GM23338 (cell line): ENCODE measurements at regions not wholly inside any gene's neighbourhood (a gene's known extent, or its start where the extent isn't known, plus 50 kb on each side); places are given as distances from the start of the nearest gene placed in this dataset.

Experiments
- ATAC-seq: fragments of 200-7000 bp; cut with Tn5 transposase; 3 replicates; pipeline ENCODE4 v1.9.1; 2020
- DNase-seq: peaks from one replicate; pipeline ENCODE4 v3.0.0-alpha.2; 2015; ENCODE audit warnings: low spot score
- H2AFZ ChIP-seq: fragments of 200-600 bp; sonication (generic); 2 replicates; pipeline ENCODE4 v1.8.0; 2016; ENCODE audit warnings: antibody characterized with exemption, mild to moderate bottlenecking, moderate library complexity
- H3F3A ChIP-seq: fragments of 200-600 bp; sonication (generic); replicated peaks from 2 replicates; pipeline ENCODE4 v1.8.0; 2017; ENCODE audit warnings: antibody characterized with exemption, mixed run types, low read depth
- H3K27ac ChIP-seq: fragments of 200-600 bp; sonication (generic); 2 replicates; pipeline ENCODE4 v1.6.1; 2016; ENCODE audit warnings: low read depth
- H3K27me3 ChIP-seq: fragments of 200-600 bp; sonication (generic); 2 replicates; pipeline ENCODE4 v1.8.0; 2016; ENCODE audit warnings: mild to moderate bottlenecking, mixed run types, moderate library complexity; ENCODE audit not compliant: insufficient read depth
- H3K36me3 ChIP-seq: fragments of 200-600 bp; sonication (generic); 2 replicates; pipeline ENCODE4 v1.8.0; 2016; ENCODE audit warnings: mild to moderate bottlenecking; ENCODE audit not compliant: insufficient read depth
- H3K4me1 ChIP-seq: fragments of 200-600 bp; sonication (generic); 2 replicates; pipeline ENCODE4 v1.8.0; 2016; ENCODE audit warnings: mild to moderate bottlenecking, moderate library complexity; ENCODE audit not compliant: insufficient read depth
- H3K4me2 ChIP-seq: fragments of 200-600 bp; sonication (generic); 2 replicates; pipeline ENCODE4 v1.7.1; 2017; ENCODE audit warnings: mixed run types
- H3K4me3 ChIP-seq: fragments of 200-600 bp; sonication (generic); 2 replicates; pipeline ENCODE4 v1.6.1; 2016; ENCODE audit warnings: mixed run types
- H3K79me2 ChIP-seq: fragments of 200-600 bp; sonication (generic); replicated peaks from 2 replicates; pipeline ENCODE4 v1.8.0; 2017; ENCODE audit warnings: mild to moderate bottlenecking; ENCODE audit not compliant: insufficient read depth
- H3K9me2 ChIP-seq: fragments of 200-600 bp; sonication (generic); 2 replicates; pipeline ENCODE4 v1.8.0; 2017; ENCODE audit not compliant: insufficient read depth
- H4K20me1 ChIP-seq: fragments of 200-600 bp; sonication (generic); replicated peaks from 2 replicates; pipeline ENCODE4 v1.8.0; 2017; ENCODE audit warnings: mild to moderate bottlenecking; ENCODE audit not compliant: insufficient read depth
- H3K27ac Mint-ChIP-seq: 2 replicates; pipeline ENCODE4 v1.8.0; 2020; ENCODE audit warnings: inconsistent platforms, mild to moderate bottlenecking, moderate library complexity, mixed read lengths
- H3K27me3 Mint-ChIP-seq: 3 replicates; pipeline ENCODE4 v1.8.0; 2022; ENCODE audit warnings: low read depth, mild to moderate bottlenecking, moderate library complexity, mixed read lengths, inconsistent platforms; ENCODE audit not compliant: insufficient read depth, poor library complexity
- H3K36me3 Mint-ChIP-seq: 3 replicates; pipeline ENCODE4 v1.8.0; 2021; ENCODE audit warnings: low read depth, mild to moderate bottlenecking, inconsistent platforms, moderate library complexity, mixed read lengths
- H3K4me1 Mint-ChIP-seq: 3 replicates; pipeline ENCODE4 v1.8.0; 2020; ENCODE audit warnings: mild to moderate bottlenecking, inconsistent platforms, mixed read lengths
- H3K4me3 Mint-ChIP-seq: 3 replicates; pipeline ENCODE4 v1.8.0; 2021; ENCODE audit warnings: moderate library complexity, mild to moderate bottlenecking, inconsistent platforms, mixed read lengths
- H3K9me3 Mint-ChIP-seq: 3 replicates; pipeline ENCODE4 v1.8.0; 2020; ENCODE audit warnings: moderate library complexity, mild to moderate bottlenecking, inconsistent platforms, mixed read lengths
- CREB1 ChIP-seq: fragments of 250-450 bp; sonication (Bioruptor Pico); IDR thresholded peaks from 2 replicates; pipeline ENCODE4 v1.5.0; 2020; ENCODE audit warnings: low read depth, mild to moderate bottlenecking, moderate library complexity
- EZH2 ChIP-seq: fragments of 200-600 bp; sonication (generic); IDR thresholded peaks from one replicate; pipeline ENCODE4 v1.8.0; 2017; ENCODE audit warnings: antibody characterized with exemption, mild to moderate bottlenecking, low read depth; ENCODE audit not compliant: unreplicated experiment
- EZH2phosphoT487 ChIP-seq: fragments of 200-600 bp; sonication (generic); IDR thresholded peaks from one replicate; pipeline ENCODE4 v1.8.1; 2018; ENCODE audit warnings: antibody characterized with exemption; ENCODE audit not compliant: unreplicated experiment
- JUNB ChIP-seq: IDR thresholded peaks from one replicate; pipeline ENCODE4 v1.6.1; 2016; ENCODE audit warnings: antibody characterized with exemption; ENCODE audit not compliant: unreplicated experiment
- NANOG ChIP-seq: IDR thresholded peaks from 2 replicates; pipeline ENCODE4 v1.6.1; 2016; ENCODE audit warnings: antibody characterized with exemption, borderline replicate concordance
- POLR2AphosphoS5 ChIP-seq: IDR thresholded peaks from 2 replicates; pipeline ENCODE4 v1.6.1; 2016; ENCODE audit warnings: antibody characterized with exemption, low read depth
- STAT1 ChIP-seq: IDR thresholded peaks from one replicate; pipeline ENCODE4 v1.6.1; 2016; ENCODE audit warnings: antibody characterized with exemption; ENCODE audit not compliant: unreplicated experiment
- ZNF114 ChIP-seq: fragments of 250-450 bp; sonication (Bioruptor Pico); IDR thresholded peaks from 2 replicates; pipeline ENCODE4 v1.5.0; 2020; ENCODE audit warnings: mild to moderate bottlenecking, moderate library complexity
- ZNF331 ChIP-seq: fragments of 250-450 bp; sonication (Bioruptor Pico); IDR thresholded peaks from 2 replicates; pipeline ENCODE4 v1.5.0; 2020; ENCODE audit warnings: low read depth, mild to moderate bottlenecking, moderate library complexity
- TF ChIP-seq, protein P1 (sequence below): fragments of 250-450 bp; sonication (Bioruptor Pico); IDR thresholded peaks from 2 replicates; pipeline ENCODE4 v1.5.0; 2020; ENCODE audit warnings: mild to moderate bottlenecking, moderate library complexity
- TF ChIP-seq, protein P2 (sequence below), 2 experiments: fragments of 200-600 bp in 1 of 2; sonication (generic) in 1 of 2; conservative IDR thresholded peaks; 2 replicates each; pipeline versions ENCODE4 v1.5.1 to v1.6.1; 2016 to 2017; ENCODE audit warnings: antibody characterized with exemption in 2 of 2, low read depth in 2 of 2, mild to moderate bottlenecking in 2 of 2, moderate library complexity in 1 of 2
- TF ChIP-seq, protein P3 (sequence below): IDR thresholded peaks from 2 replicates; pipeline ENCODE4 v1.6.1; 2016; ENCODE audit warnings: antibody characterized with exemption
- TF ChIP-seq, protein P4 (sequence below): IDR thresholded peaks from one replicate; pipeline ENCODE4 v1.6.1; 2018; ENCODE audit warnings: antibody characterized with exemption; ENCODE audit not compliant: unreplicated experiment

DNA sequence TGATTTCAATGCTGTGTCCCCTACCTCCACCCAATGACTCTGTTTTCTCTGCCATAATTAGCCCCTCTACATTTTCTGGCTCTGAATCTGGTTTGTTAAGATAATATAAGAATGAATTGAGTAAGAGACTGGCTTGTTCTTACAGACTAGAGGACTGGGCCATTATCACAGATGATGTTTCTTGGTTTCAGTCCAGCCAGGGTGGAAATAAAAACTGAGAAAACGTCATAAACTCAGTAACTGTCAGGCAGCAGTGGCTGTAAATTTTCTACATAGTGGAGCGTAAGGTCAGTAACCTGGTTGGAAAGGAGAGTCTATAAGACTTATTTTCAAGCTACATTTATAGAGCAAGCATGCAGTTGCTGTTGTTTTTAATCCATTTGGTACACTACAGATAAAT lies 485.4 kb downstream of the HTR7 start:
- no peak for ATAC-seq
- Histone ChIP-seq H3K27ac (no peak overlapping the region), H3F3A (no peaks in the 10 kb centered on the region), H3K4me1 (no peaks in the 10 kb centered on the region), H3K9me2 (peaks cover 11% of the 10 kb centered on the region; the same call in 1 of the 2 replicates), H2AFZ (no peak overlapping the region), H3K27me3 (no peaks in the 10 kb centered on the region), H3K4me2 (no peak overlapping the region), H4K20me1 (no peaks in the 10 kb centered on the region), H3K4me3 (no peak overlapping the region), H3K79me2 (no peaks in the 10 kb centered on the region), H3K36me3 (no peaks in the 10 kb centered on the region)
- Mint-ChIP-seq H3K4me1 (no peaks in the 10 kb centered on the region), H3K9me3 (no peaks in the 10 kb centered on the region; the same call in 2 of the 3 replicates), H3K4me3 (no peak overlapping the region), H3K27me3 (no peaks in the 10 kb centered on the region), H3K27ac (no peak overlapping the region), H3K36me3 (no peaks in the 10 kb centered on the region; the same call in 1 of the 3 replicates)
- TF ChIP-seq EZH2phosphoT487, result no peak
- TF ChIP-seq ZNF331 (CRISPR knock-in tag), result no peak
- no peak for TF ChIP-seq EZH2
- no peak for TF ChIP-seq NANOG
- no peak for TF ChIP-seq POLR2AphosphoS5
- TF ChIP-seq, protein P1, sequence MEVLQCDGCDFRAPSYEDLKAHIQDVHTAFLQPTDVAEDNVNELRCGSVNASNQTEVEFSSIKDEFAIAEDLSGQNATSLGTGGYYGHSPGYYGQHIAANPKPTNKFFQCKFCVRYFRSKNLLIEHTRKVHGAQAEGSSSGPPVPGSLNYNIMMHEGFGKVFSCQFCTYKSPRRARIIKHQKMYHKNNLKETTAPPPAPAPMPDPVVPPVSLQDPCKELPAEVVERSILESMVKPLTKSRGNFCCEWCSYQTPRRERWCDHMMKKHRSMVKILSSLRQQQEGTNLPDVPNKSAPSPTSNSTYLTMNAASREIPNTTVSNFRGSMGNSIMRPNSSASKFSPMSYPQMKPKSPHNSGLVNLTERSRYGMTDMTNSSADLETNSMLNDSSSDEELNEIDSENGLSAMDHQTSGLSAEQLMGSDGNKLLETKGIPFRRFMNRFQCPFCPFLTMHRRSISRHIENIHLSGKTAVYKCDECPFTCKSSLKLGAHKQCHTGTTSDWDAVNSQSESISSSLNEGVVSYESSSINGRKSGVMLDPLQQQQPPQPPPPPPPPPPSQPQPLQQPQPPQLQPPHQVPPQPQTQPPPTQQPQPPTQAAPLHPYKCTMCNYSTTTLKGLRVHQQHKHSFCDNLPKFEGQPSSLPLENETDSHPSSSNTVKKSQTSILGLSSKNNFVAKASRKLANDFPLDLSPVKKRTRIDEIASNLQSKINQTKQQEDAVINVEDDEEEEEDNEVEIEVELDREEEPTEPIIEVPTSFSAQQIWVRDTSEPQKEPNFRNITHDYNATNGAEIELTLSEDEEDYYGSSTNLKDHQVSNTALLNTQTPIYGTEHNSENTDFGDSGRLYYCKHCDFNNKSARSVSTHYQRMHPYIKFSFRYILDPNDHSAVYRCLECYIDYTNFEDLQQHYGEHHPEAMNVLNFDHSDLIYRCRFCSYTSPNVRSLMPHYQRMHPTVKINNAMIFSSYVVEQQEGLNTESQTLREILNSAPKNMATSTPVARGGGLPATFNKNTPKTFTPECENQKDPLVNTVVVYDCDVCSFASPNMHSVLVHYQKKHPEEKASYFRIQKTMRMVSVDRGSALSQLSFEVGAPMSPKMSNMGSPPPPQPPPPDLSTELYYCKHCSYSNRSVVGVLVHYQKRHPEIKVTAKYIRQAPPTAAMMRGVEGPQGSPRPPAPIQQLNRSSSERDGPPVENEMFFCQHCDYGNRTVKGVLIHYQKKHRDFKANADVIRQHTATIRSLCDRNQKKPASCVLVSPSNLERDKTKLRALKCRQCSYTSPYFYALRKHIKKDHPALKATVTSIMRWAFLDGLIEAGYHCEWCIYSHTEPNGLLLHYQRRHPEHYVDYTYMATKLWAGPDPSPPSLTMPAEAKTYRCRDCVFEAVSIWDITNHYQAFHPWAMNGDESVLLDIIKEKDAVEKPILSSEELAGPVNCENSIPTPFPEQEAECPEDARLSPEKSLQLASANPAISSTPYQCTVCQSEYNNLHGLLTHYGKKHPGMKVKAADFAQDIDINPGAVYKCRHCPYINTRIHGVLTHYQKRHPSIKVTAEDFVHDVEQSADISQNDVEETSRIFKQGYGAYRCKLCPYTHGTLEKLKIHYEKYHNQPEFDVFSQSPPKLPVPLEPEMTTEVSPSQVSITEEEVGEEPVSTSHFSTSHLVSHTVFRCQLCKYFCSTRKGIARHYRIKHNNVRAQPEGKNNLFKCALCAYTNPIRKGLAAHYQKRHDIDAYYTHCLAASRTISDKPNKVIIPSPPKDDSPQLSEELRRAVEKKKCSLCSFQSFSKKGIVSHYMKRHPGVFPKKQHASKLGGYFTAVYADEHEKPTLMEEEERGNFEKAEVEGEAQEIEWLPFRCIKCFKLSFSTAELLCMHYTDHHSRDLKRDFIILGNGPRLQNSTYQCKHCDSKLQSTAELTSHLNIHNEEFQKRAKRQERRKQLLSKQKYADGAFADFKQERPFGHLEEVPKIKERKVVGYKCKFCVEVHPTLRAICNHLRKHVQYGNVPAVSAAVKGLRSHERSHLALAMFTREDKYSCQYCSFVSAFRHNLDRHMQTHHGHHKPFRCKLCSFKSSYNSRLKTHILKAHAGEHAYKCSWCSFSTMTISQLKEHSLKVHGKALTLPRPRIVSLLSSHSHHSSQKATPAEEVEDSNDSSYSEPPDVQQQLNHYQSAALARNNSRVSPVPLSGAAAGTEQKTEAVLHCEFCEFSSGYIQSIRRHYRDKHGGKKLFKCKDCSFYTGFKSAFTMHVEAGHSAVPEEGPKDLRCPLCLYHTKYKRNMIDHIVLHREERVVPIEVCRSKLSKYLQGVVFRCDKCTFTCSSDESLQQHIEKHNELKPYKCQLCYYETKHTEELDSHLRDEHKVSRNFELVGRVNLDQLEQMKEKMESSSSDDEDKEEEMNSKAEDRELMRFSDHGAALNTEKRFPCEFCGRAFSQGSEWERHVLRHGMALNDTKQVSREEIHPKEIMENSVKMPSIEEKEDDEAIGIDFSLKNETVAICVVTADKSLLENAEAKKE (CRISPR knock-in tag), result no peak
- TF ChIP-seq CREB1 (CRISPR knock-in tag), result no peak
- TF ChIP-seq STAT1, result no peak
- no peak for TF ChIP-seq ZNF114 (CRISPR knock-in tag)
- TF ChIP-seq, protein P2, sequence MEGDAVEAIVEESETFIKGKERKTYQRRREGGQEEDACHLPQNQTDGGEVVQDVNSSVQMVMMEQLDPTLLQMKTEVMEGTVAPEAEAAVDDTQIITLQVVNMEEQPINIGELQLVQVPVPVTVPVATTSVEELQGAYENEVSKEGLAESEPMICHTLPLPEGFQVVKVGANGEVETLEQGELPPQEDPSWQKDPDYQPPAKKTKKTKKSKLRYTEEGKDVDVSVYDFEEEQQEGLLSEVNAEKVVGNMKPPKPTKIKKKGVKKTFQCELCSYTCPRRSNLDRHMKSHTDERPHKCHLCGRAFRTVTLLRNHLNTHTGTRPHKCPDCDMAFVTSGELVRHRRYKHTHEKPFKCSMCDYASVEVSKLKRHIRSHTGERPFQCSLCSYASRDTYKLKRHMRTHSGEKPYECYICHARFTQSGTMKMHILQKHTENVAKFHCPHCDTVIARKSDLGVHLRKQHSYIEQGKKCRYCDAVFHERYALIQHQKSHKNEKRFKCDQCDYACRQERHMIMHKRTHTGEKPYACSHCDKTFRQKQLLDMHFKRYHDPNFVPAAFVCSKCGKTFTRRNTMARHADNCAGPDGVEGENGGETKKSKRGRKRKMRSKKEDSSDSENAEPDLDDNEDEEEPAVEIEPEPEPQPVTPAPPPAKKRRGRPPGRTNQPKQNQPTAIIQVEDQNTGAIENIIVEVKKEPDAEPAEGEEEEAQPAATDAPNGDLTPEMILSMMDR (conservative IDR thresholded peaks at IDR 0.05; ENCODE audit: low read depth in 2 of 2), result no peak
- TF ChIP-seq, protein P3, sequence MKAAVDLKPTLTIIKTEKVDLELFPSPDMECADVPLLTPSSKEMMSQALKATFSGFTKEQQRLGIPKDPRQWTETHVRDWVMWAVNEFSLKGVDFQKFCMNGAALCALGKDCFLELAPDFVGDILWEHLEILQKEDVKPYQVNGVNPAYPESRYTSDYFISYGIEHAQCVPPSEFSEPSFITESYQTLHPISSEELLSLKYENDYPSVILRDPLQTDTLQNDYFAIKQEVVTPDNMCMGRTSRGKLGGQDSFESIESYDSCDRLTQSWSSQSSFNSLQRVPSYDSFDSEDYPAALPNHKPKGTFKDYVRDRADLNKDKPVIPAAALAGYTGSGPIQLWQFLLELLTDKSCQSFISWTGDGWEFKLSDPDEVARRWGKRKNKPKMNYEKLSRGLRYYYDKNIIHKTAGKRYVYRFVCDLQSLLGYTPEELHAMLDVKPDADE, result no peak
- TF ChIP-seq JUNB, result no peak
- TF ChIP-seq, protein P4, sequence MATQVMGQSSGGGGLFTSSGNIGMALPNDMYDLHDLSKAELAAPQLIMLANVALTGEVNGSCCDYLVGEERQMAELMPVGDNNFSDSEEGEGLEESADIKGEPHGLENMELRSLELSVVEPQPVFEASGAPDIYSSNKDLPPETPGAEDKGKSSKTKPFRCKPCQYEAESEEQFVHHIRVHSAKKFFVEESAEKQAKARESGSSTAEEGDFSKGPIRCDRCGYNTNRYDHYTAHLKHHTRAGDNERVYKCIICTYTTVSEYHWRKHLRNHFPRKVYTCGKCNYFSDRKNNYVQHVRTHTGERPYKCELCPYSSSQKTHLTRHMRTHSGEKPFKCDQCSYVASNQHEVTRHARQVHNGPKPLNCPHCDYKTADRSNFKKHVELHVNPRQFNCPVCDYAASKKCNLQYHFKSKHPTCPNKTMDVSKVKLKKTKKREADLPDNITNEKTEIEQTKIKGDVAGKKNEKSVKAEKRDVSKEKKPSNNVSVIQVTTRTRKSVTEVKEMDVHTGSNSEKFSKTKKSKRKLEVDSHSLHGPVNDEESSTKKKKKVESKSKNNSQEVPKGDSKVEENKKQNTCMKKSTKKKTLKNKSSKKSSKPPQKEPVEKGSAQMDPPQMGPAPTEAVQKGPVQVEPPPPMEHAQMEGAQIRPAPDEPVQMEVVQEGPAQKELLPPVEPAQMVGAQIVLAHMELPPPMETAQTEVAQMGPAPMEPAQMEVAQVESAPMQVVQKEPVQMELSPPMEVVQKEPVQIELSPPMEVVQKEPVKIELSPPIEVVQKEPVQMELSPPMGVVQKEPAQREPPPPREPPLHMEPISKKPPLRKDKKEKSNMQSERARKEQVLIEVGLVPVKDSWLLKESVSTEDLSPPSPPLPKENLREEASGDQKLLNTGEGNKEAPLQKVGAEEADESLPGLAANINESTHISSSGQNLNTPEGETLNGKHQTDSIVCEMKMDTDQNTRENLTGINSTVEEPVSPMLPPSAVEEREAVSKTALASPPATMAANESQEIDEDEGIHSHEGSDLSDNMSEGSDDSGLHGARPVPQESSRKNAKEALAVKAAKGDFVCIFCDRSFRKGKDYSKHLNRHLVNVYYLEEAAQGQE, result no peak
- DNase-seq, result no peak
